Testis (tissue), 2 donors: ENCODE measurements at regions not wholly inside any gene's neighbourhood (a gene's known extent, or its start where the extent isn't known, plus 50 kb on each side); places are given as distances from the start of the nearest gene placed in this dataset.

Source experiments
- DNase-seq: peaks from one replicate; pipeline ENCODE4 v3.0.0-alpha.2; 2019
- H3K27ac ChIP-seq, 2 donors: fragments of 200-600 bp; sonication (generic); one replicate each; pipeline ENCODE4 v1.5.1; 2019
- H3K27me3 ChIP-seq: fragments of 200-600 bp; sonication (generic); one replicate; pipeline ENCODE4 v1.5.1; 2019
- H3K36me3 ChIP-seq: fragments of 200-600 bp; sonication (generic); one replicate; pipeline ENCODE4 v1.5.1; 2017; ENCODE audit warnings: low read depth; ENCODE audit errors: missing control alignments
- H3K4me1 ChIP-seq: fragments of 200-600 bp; sonication (generic); one replicate; pipeline ENCODE4 v1.5.1; 2019
- H3K4me3 ChIP-seq, 2 donors: fragments of 200-600 bp; sonication (generic); one replicate each; pipeline ENCODE4 v1.5.1; 2017 to 2019
- H3K9me3 ChIP-seq: fragments of 200-600 bp; sonication (generic); one replicate; pipeline ENCODE4 v1.5.1; 2017
- CTCF ChIP-seq, 3 experiments: fragments of 450-650 bp in 2 of 3; fragments of 200-600 bp in 1 of 3; sonication (generic) in 1 of 3; IDR thresholded peaks; one replicate each; pipeline ENCODE4 v1.5.1; 2016 to 2019; ENCODE audit warnings: antibody characterized with exemption in 3 of 3, mild to moderate bottlenecking in 2 of 3, moderate library complexity in 1 of 3
- POLR2A ChIP-seq: fragments of 450-650 bp; IDR thresholded peaks from one replicate; pipeline ENCODE4 v1.6.1; 2017; ENCODE audit warnings: antibody characterized with exemption, mild to moderate bottlenecking, moderate library complexity
- WGBS, 2 donors: methylation state at CpG; one replicate each; pipeline ENCODE4 v1.1.5; 2018; 5-methylcytosine and 5-hydroxymethylcytosine counted together
- intact Hi-C: fragments of 100-400 bp; cut with DNase I; formaldehyde crosslinking; loops from one replicate; pipeline ENCODE4 v1.15.1; 2023; ENCODE audit warnings: low total_unique reads

- no peaks in the 10 kb centered on the region for H3K9me3 ChIP-seq
- WGBS, 2 donors = 69 to 76% methylated on average over 6 of the region's 6 CpGs
- no peak overlapping the region for H3K4me3 ChIP-seq
- H3K27me3 ChIP-seq = no peaks in the 10 kb centered on the region
- TF ChIP-seq POLR2A (no peak), CTCF (IDR thresholded peaks at IDR 0.05) (no peak)
- intact Hi-C loops = no loop called here
- H3K27ac ChIP-seq = no peak overlapping the region
- H3K36me3 ChIP-seq = no peaks in the 10 kb centered on the region
- H3K4me1 ChIP-seq = no peaks in the 10 kb centered on the region
- DNase-seq = no peak
Measured at GRCh38 chr4:167722487-167722808, 369.9 kb upstream of the ANXA10 start.

- intact Hi-C loops = no loop called here
- no peak for DNase-seq
- TF ChIP-seq POLR2A (no peak), CTCF (IDR thresholded peaks at IDR 0.05) (no peak)
- Histone ChIP-seq H3K27ac (no peak overlapping the region), H3K27me3 (no peaks in the 10 kb centered on the region), H3K9me3 (no peaks in the 10 kb centered on the region), H3K36me3 (no peaks in the 10 kb centered on the region), H3K4me3 (no peak overlapping the region), H3K4me1 (no peaks in the 10 kb centered on the region)
Measured at GRCh38 chr4:167724941-167725340, 367.4 kb upstream of the ANXA10 start.

- 69% methylated on average over 2 of the region's 2 CpGs for WGBS, 2 donors
- no peaks in the 10 kb centered on the region for H3K36me3 ChIP-seq
- no peaks in the 10 kb centered on the region for H3K9me3 ChIP-seq
- intact Hi-C loops = no loop called here
- TF ChIP-seq POLR2A (no peak), CTCF (IDR thresholded peaks at IDR 0.05) (no peak)
- H3K27me3 ChIP-seq = no peaks in the 10 kb centered on the region
- no peak overlapping the region for H3K4me3 ChIP-seq
- no peaks in the 10 kb centered on the region for H3K4me1 ChIP-seq
- DNase-seq = no peak
- no peak overlapping the region for H3K27ac ChIP-seq
Measured at GRCh38 chr4:167730769-167731168, 361.6 kb upstream of the ANXA10 start.

- Histone ChIP-seq H3K4me1 (no peaks in the 10 kb centered on the region), H3K27ac (no peak overlapping the region), H3K27me3 (no peaks in the 10 kb centered on the region), H3K9me3 (no peaks in the 10 kb centered on the region), H3K4me3 (no peak overlapping the region), H3K36me3 (no peaks in the 10 kb centered on the region)
- DNase-seq = no peak
- intact Hi-C loops = no loop called here
- TF ChIP-seq POLR2A (no peak), CTCF (IDR thresholded peaks at IDR 0.05) (no peak)
- 71 to 75% methylated on average over 6 of the region's 6 CpGs for WGBS, 2 donors
Measured at GRCh38 chr4:167745024-167745687, 347.2 kb upstream of the ANXA10 start.

GRCh38 chr4:167767281-167767680 lies 325.1 kb upstream of the ANXA10 start:
- Histone ChIP-seq H3K36me3 (no peaks in the 10 kb centered on the region), H3K4me3 (no peak overlapping the region), H3K27me3 (no peaks in the 10 kb centered on the region), H3K27ac (no peak overlapping the region), H3K9me3 (no peaks in the 10 kb centered on the region), H3K4me1 (no peaks in the 10 kb centered on the region)
- no peak for TF ChIP-seq CTCF (IDR thresholded peaks at IDR 0.05)
- no peak for TF ChIP-seq POLR2A
- intact Hi-C loops = no loop called here
- WGBS, 2 donors = 80 to 91% methylated on average over 2 of the region's 2 CpGs
- DNase-seq = no peak
